Panc1 (cell line): ENCODE measurements at regions not wholly inside any gene's neighbourhood (a gene's known extent, or its start where the extent isn't known, plus 50 kb on each side); places are given as distances from the start of the nearest gene placed in this dataset.

Experiments used
- ATAC-seq: fragments of 200-7000 bp; cut with Tn5 transposase; 2 replicates; pipeline ENCODE4 v1.9.1; 2020; ENCODE audit warnings: mild to moderate bottlenecking, moderate library complexity
- BruUV-seq: library from RNA; stranded (reverse); fragments of 400-500 nt; replicated peaks from 2 replicates; lab custom pipeline; 2021; lab: Mats Ljungman, UMichigan
- CTCF ChIA-PET: fragments of 300-600 bp; sonication (Branson Sonifier 250); formaldehyde crosslinking; loops from one replicate; lab custom pipeline; 2022; ENCODE audit warnings: antibody characterized with exemption; lab: Charles Lee
- POLR2A ChIA-PET: fragments of 300-600 bp; sonication (Branson Sonifier 250); formaldehyde crosslinking; loops from one replicate; lab custom pipeline; 2022; ENCODE audit warnings: antibody characterized with exemption; lab: Charles Lee
- DNase-seq: peaks from one replicate; pipeline ENCODE4 v3.0.0-alpha.2; 2010; ENCODE audit warnings: low read depth, low spot score
- H3K27ac ChIP-seq: 2 replicates; pipeline ENCODE4 v1.5.1; 2011; ENCODE audit warnings: mild to moderate bottlenecking, low read length, inconsistent platforms
- H3K27me3 ChIP-seq: fragments of 200-500 bp; sonication (Bioruptor generic); 2 replicates; pipeline ENCODE4 v1.6.0; 2014; ENCODE audit warnings: low read length, inconsistent platforms; ENCODE audit not compliant: control insufficient read depth, insufficient read depth
- H3K36me3 ChIP-seq: fragments of 200-500 bp; sonication (Bioruptor generic); 2 replicates; pipeline ENCODE4 v1.5.1; 2014; ENCODE audit warnings: inconsistent platforms, mild to moderate bottlenecking, low read length, moderate library complexity; ENCODE audit not compliant: control insufficient read depth, insufficient read depth
- H3K4me1 ChIP-seq: 2 replicates; pipeline ENCODE4 v1.5.1; 2011; ENCODE audit warnings: inconsistent platforms, mild to moderate bottlenecking, low read length, moderate library complexity; ENCODE audit not compliant: control insufficient read depth, insufficient read depth
- H3K4me3 ChIP-seq, 2 experiments: 2 replicates each; pipeline ENCODE4 v1.5.1; 2011 to 2012; ENCODE audit warnings: low read depth in 2 of 2, low read length in 2 of 2, mild to moderate bottlenecking in 2 of 2, inconsistent platforms in 1 of 2, moderate library complexity in 1 of 2
- H3K9me3 ChIP-seq: fragments of 200-500 bp; sonication (Bioruptor generic); 2 replicates; pipeline ENCODE4 v1.5.1; 2014; ENCODE audit warnings: low read depth, mild to moderate bottlenecking, inconsistent platforms, low read length, moderate library complexity; ENCODE audit not compliant: control insufficient read depth, insufficient read depth
- CTCF ChIP-seq: fragments of 450-650 bp; IDR thresholded peaks from 2 replicates; pipeline ENCODE4 v1.5.1; 2017; ENCODE audit warnings: mild to moderate bottlenecking
- POLR2AphosphoS5 ChIP-seq: IDR thresholded peaks from 2 replicates; pipeline ENCODE4 v1.6.1; 2012; ENCODE audit warnings: mild to moderate bottlenecking, low read depth, low read length, moderate library complexity
- REST ChIP-seq, 2 experiments: IDR thresholded peaks; 2 replicates each; pipeline ENCODE4 v1.6.1; 2011 to 2012; ENCODE audit warnings: low read depth in 2 of 2, control low read depth in 1 of 2, low read length in 1 of 2, mild to moderate bottlenecking in 1 of 2, moderate library complexity in 1 of 2; ENCODE audit not compliant: insufficient read depth in 1 of 2
- SIN3A ChIP-seq: IDR thresholded peaks from 2 replicates; pipeline ENCODE4 v1.6.1; 2012; ENCODE audit warnings: low read depth, mild to moderate bottlenecking, low read length, moderate library complexity, borderline replicate concordance; ENCODE audit not compliant: insufficient read depth
- TCF7L2 ChIP-seq: IDR thresholded peaks from 2 replicates; pipeline ENCODE4 v1.6.1; 2011; ENCODE audit warnings: mild to moderate bottlenecking, low read depth, low read length, inconsistent platforms
- in situ Hi-C: cut with HindIII; loops from 2 replicates; pipeline ENCODE4 v1.10.0; 2016; ENCODE audit warnings: low sequenced_read_pairs, low pct_unique_long_range_greater_than_20kb
- intact Hi-C: fragments of 100-400 bp; cut with micrococcal nuclease; formaldehyde crosslinking; loops from one replicate; pipeline ENCODE4 v1.10.0; 2022; ENCODE audit not compliant: unreplicated experiment

- ChIA-PET POLR2A (no interaction called here), CTCF (no interaction called here)
- in situ Hi-C loops (no loop called here), intact Hi-C loops (no loop called here)
- Histone ChIP-seq H3K36me3 (no peaks in the 10 kb centered on the region), H3K27me3 (no peaks in the 10 kb centered on the region), H3K4me3 (no peak overlapping the region), H3K9me3 (no peaks in the 10 kb centered on the region), H3K27ac (no peak overlapping the region), H3K4me1 (no peaks in the 10 kb centered on the region)
- no peak for DNase-seq
- TF ChIP-seq REST (IDR thresholded peaks at IDR 0.05; ENCODE audit: insufficient read depth in 1 of 2, low read depth in 2 of 2, low read length in 1 of 2) (no peak), TCF7L2 (no peak)
- no TSS peak for BruUV-seq
- ATAC-seq, result peak; percentile 72; the same call in 1 of the 2 replicates
These were observed 121.8 kb downstream of the SUDS3 start for GRCh38 chr12:118498171-118498570.

GRCh38 chr12:118500299-118500698, 123.9 kb downstream of the SUDS3 start:
- ChIA-PET POLR2A (no interaction called here), CTCF (interaction anchor here (0.5 kb wide), 1 partner anchor 226 kb away, joined by 3 read pairs; no protein-coding TSS in a partner anchor)
- TF ChIP-seq REST (IDR thresholded peaks at IDR 0.05; ENCODE audit: insufficient read depth in 1 of 2, low read depth in 2 of 2, low read length in 1 of 2) (no peak), CTCF (no peak), POLR2AphosphoS5 (no peak), TCF7L2 (no peak), SIN3A (no peak)
- Histone ChIP-seq H3K4me1 (no peaks in the 10 kb centered on the region), H3K4me3 (no peak overlapping the region), H3K27me3 (no peaks in the 10 kb centered on the region), H3K9me3 (no peaks in the 10 kb centered on the region), H3K27ac (no peak overlapping the region), H3K36me3 (no peaks in the 10 kb centered on the region)
- ATAC-seq (no peak), DNase-seq (no peak)
- no TSS peak for BruUV-seq
- intact Hi-C loops (no loop called here), in situ Hi-C loops (no loop called here)
